CD8-positive, alpha-beta memory T cell (primary cell): ENCODE measurements at regions not wholly inside any gene's neighbourhood (a gene's known extent, or its start where the extent isn't known, plus 50 kb on each side); places are given as distances from the start of the nearest gene placed in this dataset.
A peak's percentile ranks its signal among the peaks of the same experiment; 100 is the strongest.

Experiments
- CTCF ChIA-PET: fragments of 350-600 bp; sonication (Branson Sonifier 250); formaldehyde crosslinking; loops from one replicate; lab custom pipeline; 2021; ENCODE audit warnings: antibody characterized with exemption; lab: Charles Lee
- POLR2A ChIA-PET: fragments of 350-600 bp; sonication (Branson Sonifier 250); formaldehyde crosslinking; loops from one replicate; lab custom pipeline; 2021; ENCODE audit warnings: antibody characterized with exemption; lab: Charles Lee
- DNase-seq, 5 donors: peaks; one replicate each; pipeline versions ENCODE4 v3.0.0 to v3.0.0-alpha.2; 2020 to 2022; ENCODE audit warnings: mixed read lengths in 1 of 5
- H3K27ac ChIP-seq: one replicate; pipeline ENCODE4 v1.7.0; 2013; ENCODE audit warnings: low read depth, mild to moderate bottlenecking, low read length, moderate library complexity
- H3K27me3 ChIP-seq: 2 replicates; pipeline ENCODE4 v1.7.0; 2013; ENCODE audit warnings: low read length, mild to moderate bottlenecking; ENCODE audit not compliant: insufficient read depth, poor library complexity, severe bottlenecking
- H3K36me3 ChIP-seq: 2 replicates; pipeline ENCODE4 v1.7.0; 2013; ENCODE audit warnings: mild to moderate bottlenecking, low read length, moderate library complexity; ENCODE audit not compliant: insufficient read depth
- H3K4me1 ChIP-seq: 2 replicates; pipeline ENCODE4 v1.7.0; 2013; ENCODE audit warnings: mild to moderate bottlenecking, low read length, moderate library complexity; ENCODE audit not compliant: insufficient read depth
- H3K4me3 ChIP-seq: 2 replicates; pipeline ENCODE4 v1.7.0; 2013; ENCODE audit warnings: mild to moderate bottlenecking, low read length
- H3K9me3 ChIP-seq: 2 replicates; pipeline ENCODE4 v1.7.0; 2013; ENCODE audit warnings: mild to moderate bottlenecking, low read length
- H3K27ac Mint-ChIP-seq, 8 donors: one replicate each; pipeline ENCODE4 v1.8.0; 2020 to 2021; ENCODE audit warnings: mixed read lengths in 8 of 8, mild to moderate bottlenecking in 6 of 8, inconsistent platforms in 3 of 8, moderate library complexity in 3 of 8
- H3K27me3 Mint-ChIP-seq, 2 donors: one replicate each; pipeline ENCODE4 v1.8.0; 2020 to 2021; ENCODE audit warnings: mixed read lengths in 2 of 2, mild to moderate bottlenecking in 1 of 2, moderate library complexity in 1 of 2
- H3K36me3 Mint-ChIP-seq, 3 donors: one replicate each; pipeline ENCODE4 v1.8.0; 2020 to 2021; ENCODE audit warnings: mixed read lengths in 3 of 3, inconsistent platforms in 1 of 3, mild to moderate bottlenecking in 1 of 3
- H3K4me1 Mint-ChIP-seq, 3 donors: one replicate each; pipeline ENCODE4 v1.8.0; 2020 to 2021; ENCODE audit warnings: mixed read lengths in 3 of 3, inconsistent platforms in 1 of 3, mild to moderate bottlenecking in 1 of 3
- H3K4me3 Mint-ChIP-seq, 7 donors: one replicate each; pipeline ENCODE4 v1.8.0; 2020 to 2021; ENCODE audit warnings: mixed read lengths in 7 of 7, mild to moderate bottlenecking in 6 of 7, moderate library complexity in 4 of 7, inconsistent platforms in 2 of 7
- H3K9me3 Mint-ChIP-seq, 5 donors: one replicate each; pipeline ENCODE4 v1.8.0; 2020 to 2022; ENCODE audit warnings: mixed read lengths in 5 of 5, mild to moderate bottlenecking in 3 of 5, moderate library complexity in 2 of 5, inconsistent platforms in 1 of 5

DNA sequence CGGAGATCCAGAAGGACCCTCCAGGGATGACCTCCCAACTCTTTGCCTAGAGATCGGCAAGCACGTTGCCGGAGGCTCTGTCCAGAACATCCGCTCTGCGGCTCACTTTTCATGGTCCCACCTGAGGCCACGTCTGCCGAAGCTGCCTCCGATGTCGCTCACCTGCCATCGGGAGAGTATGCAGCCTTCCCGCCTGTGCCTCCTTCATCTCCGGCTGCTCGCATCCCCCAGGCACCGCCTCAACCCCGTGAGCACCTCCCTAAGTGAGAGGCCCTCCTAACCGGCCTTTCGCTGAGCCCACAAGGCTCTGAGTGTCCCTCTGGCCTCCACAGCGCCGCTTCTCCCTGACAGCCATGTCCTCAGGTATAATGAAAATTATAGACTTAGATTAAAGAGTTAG, 275.1 kb downstream of the EFNB2 start:
- H3K27me3 Mint-ChIP-seq = peaks cover 0 to 2% of the 10 kb centered on the region in 2 donors
- CTCF ChIA-PET = no interaction called here

GRCh38 chr13:106259928-106260327, 275.5 kb downstream of the EFNB2 start:
- POLR2A ChIA-PET = no interaction called here
- Mint-ChIP-seq H3K27ac (no peak overlapping the region), H3K36me3 (no peaks in the 10 kb centered on the region), H3K9me3 (peaks cover 0 to 8% (median 0%) of the 10 kb centered on the region in 5 donors), H3K27me3 (peaks cover 0 to 2% of the 10 kb centered on the region in 2 donors), H3K4me3 (no peak overlapping the region), H3K4me1 (no peaks in the 10 kb centered on the region)
- Histone ChIP-seq H3K27ac (no peak overlapping the region), H3K36me3 (no peaks in the 10 kb centered on the region), H3K27me3 (no peaks in the 10 kb centered on the region), H3K4me3 (no peak overlapping the region), H3K9me3 (no peaks in the 10 kb centered on the region), H3K4me1 (no peaks in the 10 kb centered on the region)
- no peak for DNase-seq
- CTCF ChIA-PET = no interaction called here

More for the DNA sequence above, 275.1 kb downstream of the EFNB2 start:
- POLR2A ChIA-PET = no interaction called here
- Mint-ChIP-seq H3K9me3 (peaks cover 0 to 8% (median 0%) of the 10 kb centered on the region in 5 donors), H3K4me3 (no peak overlapping the region), H3K27ac (no peak overlapping the region), H3K36me3 (no peaks in the 10 kb centered on the region), H3K4me1 (no peaks in the 10 kb centered on the region)
- Histone ChIP-seq H3K9me3 (no peaks in the 10 kb centered on the region), H3K36me3 (no peaks in the 10 kb centered on the region), H3K4me3 (no peak overlapping the region), H3K27ac (no peak overlapping the region), H3K4me1 (no peaks in the 10 kb centered on the region), H3K27me3 (no peaks in the 10 kb centered on the region)
- DNase-seq = no peak

- no peaks in the 10 kb centered on the region for H3K4me1 ChIP-seq
- H3K27ac ChIP-seq = no peak overlapping the region
- Mint-ChIP-seq H3K4me1 (no peaks in the 10 kb centered on the region), H3K27me3 (peaks cover 0 to 2% of the 10 kb centered on the region in 2 donors), H3K27ac (no peak overlapping the region), H3K4me3 (no peak overlapping the region), H3K36me3 (no peaks in the 10 kb centered on the region), H3K9me3 (no peaks in the 10 kb centered on the region)
- ChIA-PET POLR2A (no interaction called here), CTCF (no interaction called here)
- no peaks in the 10 kb centered on the region for H3K36me3 ChIP-seq
- H3K9me3 ChIP-seq = no peaks in the 10 kb centered on the region
- DNase-seq = no peak
- no peaks in the 10 kb centered on the region for H3K27me3 ChIP-seq
- H3K4me3 ChIP-seq = no peak overlapping the region
Measured at GRCh38 chr13:106246666-106247188, 288.7 kb downstream of the EFNB2 start.

DNA sequence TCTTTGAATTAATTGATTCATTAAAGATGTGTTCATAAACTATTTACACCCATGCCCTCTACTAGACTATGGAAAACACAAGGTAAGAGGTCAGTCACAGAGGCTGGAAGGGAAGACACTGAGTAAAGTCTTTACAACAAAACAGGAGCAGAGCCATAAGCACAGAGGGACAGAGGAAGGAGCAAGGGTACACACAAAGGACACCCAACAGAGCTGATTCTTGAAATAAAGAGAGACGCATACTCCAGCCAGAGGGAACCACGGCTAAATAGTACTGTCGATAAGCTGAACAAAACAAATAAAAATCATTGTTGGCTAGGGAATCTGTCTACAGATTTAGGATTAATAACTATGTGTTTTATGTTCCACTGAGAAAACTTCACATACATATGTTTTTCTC, 289.2 kb downstream of the EFNB2 start:
- peak overlapping the region in 1 of 8 donors; percentile 77 for H3K27ac Mint-ChIP-seq
- Histone ChIP-seq H3K4me1 (no peaks in the 10 kb centered on the region), H3K4me3 (no peak overlapping the region), H3K27ac (no peak overlapping the region), H3K27me3 (no peaks in the 10 kb centered on the region), H3K36me3 (no peaks in the 10 kb centered on the region), H3K9me3 (no peaks in the 10 kb centered on the region)
- no peak for DNase-seq
- no peaks in the 10 kb centered on the region for H3K9me3 Mint-ChIP-seq
- peaks cover 0 to 2% of the 10 kb centered on the region in 2 donors for H3K27me3 Mint-ChIP-seq
- POLR2A ChIA-PET = no interaction called here
- H3K4me3 Mint-ChIP-seq = no peak overlapping the region
- CTCF ChIA-PET = no interaction called here
- H3K36me3 Mint-ChIP-seq = no peaks in the 10 kb centered on the region
- no peaks in the 10 kb centered on the region for H3K4me1 Mint-ChIP-seq

DNA sequence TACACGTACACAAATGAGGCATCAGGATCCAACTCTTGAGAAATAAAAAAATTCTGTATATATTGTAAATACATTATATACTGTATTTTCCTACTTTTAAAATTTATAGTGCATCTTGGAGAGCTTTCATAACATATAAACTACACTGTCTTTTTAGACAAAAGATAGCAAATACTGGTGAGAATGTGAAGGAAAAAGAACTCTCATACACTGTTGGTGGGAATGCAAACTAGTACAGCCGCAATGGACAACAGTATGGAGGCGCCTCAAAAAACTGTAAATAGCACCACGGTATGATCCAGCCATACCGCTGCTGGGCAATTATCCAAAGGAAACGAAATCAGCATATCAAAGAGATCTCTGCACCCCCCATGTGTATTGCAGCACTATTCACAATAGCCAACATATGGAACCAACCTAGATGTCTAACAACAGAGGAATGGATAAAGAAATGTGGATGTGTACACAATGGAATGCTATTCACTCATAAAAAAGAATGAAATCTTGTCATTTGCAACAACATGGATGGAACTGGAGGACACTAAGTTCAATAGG, 292.4 kb downstream of the EFNB2 start:
- Mint-ChIP-seq H3K4me1 (no peaks in the 10 kb centered on the region), H3K4me3 (no peak overlapping the region), H3K36me3 (no peaks in the 10 kb centered on the region), H3K27ac (no peak overlapping the region), H3K27me3 (peaks cover 0 to 2% of the 10 kb centered on the region in 2 donors), H3K9me3 (no peaks in the 10 kb centered on the region)
- ChIA-PET CTCF (no interaction called here), POLR2A (no interaction called here)
- no peak for DNase-seq
- Histone ChIP-seq H3K4me1 (no peaks in the 10 kb centered on the region), H3K4me3 (no peak overlapping the region), H3K27me3 (no peaks in the 10 kb centered on the region), H3K36me3 (no peaks in the 10 kb centered on the region), H3K9me3 (no peaks in the 10 kb centered on the region), H3K27ac (no peak overlapping the region)

DNA sequence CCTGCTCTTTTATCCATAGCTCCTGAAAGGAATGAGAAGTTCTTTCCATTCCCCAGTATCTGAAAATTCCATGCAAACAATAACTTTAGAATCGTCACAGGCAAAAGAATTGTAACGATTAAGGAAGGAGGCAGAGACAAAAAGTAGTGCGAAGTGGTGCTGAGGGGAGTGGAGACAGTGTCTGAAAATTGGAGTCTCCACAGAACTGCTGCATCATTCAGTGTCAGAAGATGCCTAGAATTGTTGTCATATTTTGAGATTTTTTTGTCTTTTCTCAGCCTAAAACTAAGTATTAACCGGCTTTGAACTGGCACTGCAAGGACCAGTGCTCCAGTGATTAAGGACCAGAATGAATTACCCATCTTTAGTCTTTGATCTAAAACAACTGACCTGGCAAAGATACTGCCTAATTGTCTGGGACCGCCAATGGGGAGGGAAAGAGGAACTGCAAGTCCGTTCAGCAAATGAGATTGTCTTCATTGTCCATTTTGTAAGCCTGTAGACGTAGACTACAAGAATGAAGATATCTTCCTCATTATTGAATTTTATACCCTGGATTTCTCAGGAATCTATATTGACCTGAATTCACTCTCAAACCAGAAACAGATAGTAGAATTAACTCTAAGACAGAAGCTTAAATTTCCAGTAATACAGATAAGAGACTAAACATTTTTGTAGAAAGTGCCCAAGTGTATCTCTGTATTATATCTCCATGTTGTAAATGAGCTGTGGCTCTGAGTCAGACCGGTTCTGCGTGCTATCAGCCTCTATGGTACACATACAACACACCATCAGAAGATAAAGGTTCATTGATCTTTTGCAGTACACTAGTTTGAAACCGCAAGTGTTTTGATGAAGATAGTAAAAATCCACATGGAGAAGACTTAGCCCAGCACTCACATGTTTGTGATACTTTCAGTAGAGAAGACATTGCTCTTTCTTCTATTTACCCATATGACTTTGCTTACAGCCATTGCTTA, 293.2 kb downstream of the EFNB2 start:
- no peaks in the 10 kb centered on the region for H3K9me3 ChIP-seq
- H3K36me3 ChIP-seq = no peaks in the 10 kb centered on the region
- no peaks in the 10 kb centered on the region for H3K36me3 Mint-ChIP-seq
- H3K4me1 Mint-ChIP-seq = no peaks in the 10 kb centered on the region
- H3K4me3 Mint-ChIP-seq = no peak overlapping the region
- no peaks in the 10 kb centered on the region for H3K4me1 ChIP-seq
- H3K9me3 Mint-ChIP-seq = no peaks in the 10 kb centered on the region
- no peak overlapping the region for H3K4me3 ChIP-seq
- CTCF ChIA-PET = no interaction called here
- POLR2A ChIA-PET = no interaction called here
- H3K27me3 ChIP-seq = no peaks in the 10 kb centered on the region
- peaks cover 0 to 2% of the 10 kb centered on the region in 2 donors for H3K27me3 Mint-ChIP-seq
- no peak overlapping the region for H3K27ac ChIP-seq
- DNase-seq = no peak
- H3K27ac Mint-ChIP-seq = no peak overlapping the region

DNA sequence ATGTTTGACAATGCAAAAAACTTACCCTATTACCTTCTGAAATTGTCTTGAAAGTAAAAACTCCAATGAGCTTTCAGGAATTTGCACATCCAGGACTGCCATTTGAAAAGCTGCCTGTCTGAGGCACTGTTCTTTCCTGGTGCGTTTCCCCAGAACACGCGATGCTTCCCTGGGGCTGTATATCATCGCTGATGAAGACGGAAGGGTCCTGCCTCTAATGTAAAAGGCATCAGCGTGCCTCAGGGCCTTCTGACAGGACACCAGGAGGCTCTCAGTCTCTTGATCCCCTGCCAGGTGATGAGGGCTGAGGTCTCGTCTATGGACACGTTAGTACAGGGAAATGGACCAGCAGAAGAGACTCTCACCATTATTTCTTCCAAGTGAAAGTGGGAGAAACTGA, 296.8 kb downstream of the EFNB2 start:
- no peak overlapping the region for H3K4me3 ChIP-seq
- peaks cover 0 to 2% of the 10 kb centered on the region in 2 donors for H3K27me3 Mint-ChIP-seq
- H3K9me3 ChIP-seq = no peaks in the 10 kb centered on the region
- no peaks in the 10 kb centered on the region for H3K4me1 Mint-ChIP-seq
- ChIA-PET CTCF (no interaction called here), POLR2A (no interaction called here)
- no peaks in the 10 kb centered on the region for H3K36me3 Mint-ChIP-seq
- no peak overlapping the region for H3K4me3 Mint-ChIP-seq
- H3K27ac Mint-ChIP-seq = no peak overlapping the region
- no peaks in the 10 kb centered on the region for H3K27me3 ChIP-seq
- H3K27ac ChIP-seq = no peak overlapping the region
- no peaks in the 10 kb centered on the region for H3K4me1 ChIP-seq
- H3K9me3 Mint-ChIP-seq = peaks cover 0 to 2% (median 0%) of the 10 kb centered on the region in 5 donors
- H3K36me3 ChIP-seq = no peaks in the 10 kb centered on the region
- DNase-seq = no peak

DNA sequence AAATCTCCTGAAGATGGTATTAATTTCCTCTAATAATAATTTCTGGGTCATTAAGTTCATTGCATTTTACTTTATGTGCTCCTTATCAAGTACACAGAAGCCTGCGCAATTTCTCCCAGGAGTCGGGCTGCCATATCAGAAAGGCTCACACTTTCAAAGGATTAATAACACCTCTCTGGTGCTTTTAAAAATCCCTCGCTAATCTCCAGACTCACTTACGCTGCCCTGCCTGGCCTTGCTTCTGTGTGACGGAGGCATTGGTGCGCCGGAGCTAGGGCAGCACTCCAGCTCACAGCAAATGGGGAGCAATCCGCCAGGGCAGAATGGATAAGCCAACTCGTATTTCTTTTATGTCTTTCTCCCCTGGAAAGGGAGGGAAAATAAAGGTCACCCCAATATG, 300.8 kb downstream of the EFNB2 start:
- no peaks in the 10 kb centered on the region for H3K27me3 ChIP-seq
- no peak overlapping the region for H3K4me3 ChIP-seq
- Mint-ChIP-seq H3K27ac (no peak overlapping the region), H3K4me1 (no peaks in the 10 kb centered on the region), H3K27me3 (no peaks in the 10 kb centered on the region), H3K9me3 (peaks cover 2 to 7% (median 6%) of the 10 kb centered on the region in 5 donors), H3K36me3 (no peaks in the 10 kb centered on the region), H3K4me3 (no peak overlapping the region)
- DNase-seq = no peak
- H3K36me3 ChIP-seq = no peaks in the 10 kb centered on the region
- no peaks in the 10 kb centered on the region for H3K9me3 ChIP-seq
- no peak overlapping the region for H3K27ac ChIP-seq
- POLR2A ChIA-PET = no interaction called here
- CTCF ChIA-PET = no interaction called here
- H3K4me1 ChIP-seq = no peaks in the 10 kb centered on the region
